ENCODE measurements at regions not wholly inside any gene's neighbourhood (a gene's known extent, or its start where the extent isn't known, plus 50 kb on each side); places are given as distances from the start of the nearest gene placed in this dataset.

- no peaks in the 10 kb centered on the region for H4K20me1 ChIP-seq (ENCODE audit: insufficient read depth, low read length)
- no peak overlapping the region for H3K4me2 ChIP-seq (replicated peaks; ENCODE audit: extremely low read depth, low read length, poor library complexity, severe bottlenecking)
- Mint-ChIP-seq H3K27me3 (ENCODE audit: low read depth in 3 of 3) (peaks cover 0 to 3% (median 2%) of the 10 kb centered on the region in 3 donors), H3K4me1 (peaks cover 8% of the 10 kb centered on the region), H3K9me3 (no peaks in the 10 kb centered on the region), H3K4me3 (no peak overlapping the region), H3K27ac (no peak overlapping the region), H3K36me3 (no peaks in the 10 kb centered on the region)
- no peak overlapping the region for H2AFZ ChIP-seq (ENCODE audit: insufficient read depth, low read depth, low read length, poor library complexity, severe bottlenecking)
- no peak for TF ChIP-seq CTCF (IDR thresholded peaks at IDR 0.05)
- intact Hi-C loops (cut with micrococcal nuclease), result no loop called here
- H3K79me2 ChIP-seq (ENCODE audit: insufficient read depth, low read length), result no peaks in the 10 kb centered on the region
- no peaks in the 10 kb centered on the region for H3K27me3 ChIP-seq (ENCODE audit: control insufficient read depth in 2 of 2, insufficient read depth in 2 of 2, low read length in 2 of 2)
- H3K27ac ChIP-seq (ENCODE audit: low read depth in 1 of 2, low read length in 2 of 2), result no peak overlapping the region
- peaks cover 3 to 4% of the 10 kb centered on the region in 2 donors for H3K4me1 ChIP-seq (ENCODE audit: control insufficient read depth in 1 of 2, insufficient read depth in 2 of 2, low read length in 2 of 2)
- H3K9ac ChIP-seq (ENCODE audit: insufficient read depth, low read length, poor library complexity, severe bottlenecking), result no peak overlapping the region
- no peaks in the 10 kb centered on the region for H3K9me3 ChIP-seq (replicated peaks in 1 of 2; ENCODE audit: control insufficient read depth in 1 of 2, insufficient read depth in 1 of 2, low read length in 2 of 2)
- H3K4me3 ChIP-seq (replicated peaks in 1 of 3; ENCODE audit: low read depth in 2 of 3, low read length in 3 of 3), result no peak overlapping the region
- no peaks in the 10 kb centered on the region for H3K36me3 ChIP-seq (replicated peaks in 1 of 2; ENCODE audit: control insufficient read depth in 1 of 2, insufficient read depth in 2 of 2, low read length in 2 of 2)
- 88% methylated on average over 6 of the region's 14 CpGs for WGBS (ENCODE audit: insufficient coverage)
- DNase-seq, result no peak
These were observed 80.8 kb upstream of the SLC2A1 start for GRCh38 chr1:43039228-43040055.

- intact Hi-C loops (cut with micrococcal nuclease), result no loop called here
- no peak overlapping the region for H3K27ac Mint-ChIP-seq
- no peaks in the 10 kb centered on the region for H3K36me3 ChIP-seq (replicated peaks in 1 of 2; ENCODE audit: control insufficient read depth in 1 of 2, insufficient read depth in 2 of 2, low read length in 2 of 2)
- WGBS (ENCODE audit: insufficient coverage), result 100% methylated on average over 1 of the region's 9 CpGs
- no peaks in the 10 kb centered on the region for H3K79me2 ChIP-seq (ENCODE audit: insufficient read depth, low read length)
- peaks cover 0 to 3% (median 2%) of the 10 kb centered on the region in 3 donors for H3K27me3 Mint-ChIP-seq (ENCODE audit: low read depth in 3 of 3)
- TF ChIP-seq CTCF (IDR thresholded peaks at IDR 0.05), result no peak
- no peak overlapping the region for H3K27ac ChIP-seq (ENCODE audit: low read depth in 1 of 2, low read length in 2 of 2)
- no peaks in the 10 kb centered on the region for H3K36me3 Mint-ChIP-seq
- no peaks in the 10 kb centered on the region for H3K9me3 Mint-ChIP-seq
- no peak overlapping the region for H3K4me3 ChIP-seq (replicated peaks in 1 of 3; ENCODE audit: low read depth in 2 of 3, low read length in 3 of 3)
- peaks cover 4 to 6% of the 10 kb centered on the region in 2 donors for H3K4me1 ChIP-seq (ENCODE audit: control insufficient read depth in 1 of 2, insufficient read depth in 2 of 2, low read length in 2 of 2)
- no peak overlapping the region for H3K4me3 Mint-ChIP-seq
- H3K4me1 Mint-ChIP-seq, result peaks cover 12% of the 10 kb centered on the region
- no peak overlapping the region for H2AFZ ChIP-seq (ENCODE audit: insufficient read depth, low read depth, low read length, poor library complexity, severe bottlenecking)
- no peaks in the 10 kb centered on the region for H4K20me1 ChIP-seq (ENCODE audit: insufficient read depth, low read length)
- H3K9ac ChIP-seq (ENCODE audit: insufficient read depth, low read length, poor library complexity, severe bottlenecking), result no peak overlapping the region
- no peaks in the 10 kb centered on the region for H3K9me3 ChIP-seq (replicated peaks in 1 of 2; ENCODE audit: control insufficient read depth in 1 of 2, insufficient read depth in 1 of 2, low read length in 2 of 2)
- H3K4me2 ChIP-seq (replicated peaks; ENCODE audit: extremely low read depth, low read length, poor library complexity, severe bottlenecking), result no peak overlapping the region
- no peaks in the 10 kb centered on the region for H3K27me3 ChIP-seq (ENCODE audit: control insufficient read depth in 2 of 2, insufficient read depth in 2 of 2, low read length in 2 of 2)
- no peak for DNase-seq
These were observed 79.7 kb upstream of the SLC2A1 start for GRCh38 chr1:43038232-43038935.

All from CD14-positive monocyte (primary cell).